ENCODE measurements at regions not wholly inside any gene's neighbourhood (a gene's known extent, or its start where the extent isn't known, plus 50 kb on each side); places are given as distances from the start of the nearest gene placed in this dataset.

GRCh38 chr1:47623557-47623940 lies 185.7 kb downstream of the FOXD2 start:
- ATAC-seq (no peak), DNase-seq (ENCODE audit: low spot score) (no peak)

DNA sequence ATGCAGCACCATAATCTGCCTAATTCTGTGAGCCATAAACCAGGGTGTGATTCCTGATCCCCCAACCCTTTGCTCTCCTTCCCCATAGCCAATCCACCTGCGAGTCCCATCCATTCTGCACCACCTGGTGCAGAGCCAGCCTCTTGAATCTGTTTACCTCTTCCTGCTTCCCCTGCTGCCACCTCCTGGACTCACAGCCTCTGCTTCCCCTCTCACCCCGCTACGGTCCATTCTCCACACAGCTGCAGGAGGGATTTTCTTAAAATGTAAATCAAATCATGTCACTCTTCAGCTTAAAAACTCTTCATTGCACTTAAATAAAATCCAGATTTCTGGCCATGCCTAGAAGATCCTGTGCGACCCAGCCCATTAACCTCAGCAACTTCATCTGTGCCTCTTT lies 186.7 kb downstream of the FOXD2 start:
- peak; percentile 57 for DNase-seq (ENCODE audit: low spot score)

DNA sequence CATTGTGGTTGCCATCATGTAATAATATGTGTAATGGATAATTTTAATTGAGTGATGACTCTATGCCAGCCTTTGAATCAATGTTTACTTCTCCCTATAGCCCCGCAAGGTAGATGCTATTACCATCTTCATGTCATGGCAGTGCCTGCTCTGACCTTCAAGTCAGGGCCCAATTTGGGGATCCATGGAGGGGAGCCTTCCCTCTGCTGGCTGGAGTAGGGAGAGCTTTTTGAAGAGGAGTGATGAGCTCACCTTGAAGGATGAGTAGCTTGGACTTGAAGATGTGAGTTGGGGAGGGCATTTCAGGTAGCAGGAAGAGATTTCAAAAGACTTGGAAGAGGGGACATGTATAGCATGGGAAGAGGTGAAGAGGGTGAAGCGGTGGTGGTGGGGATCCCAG lies 189.2 kb downstream of the FOXD2 start:
- no peak for ATAC-seq
- no peak for DNase-seq (ENCODE audit: low spot score)

More for the DNA sequence above, 186.7 kb downstream of the FOXD2 start:
- peak; percentile 95 for ATAC-seq

- DNase-seq (ENCODE audit: low spot score), result no peak
- no peak for ATAC-seq
These were observed 189.9 kb downstream of the FOXD2 start for GRCh38 chr1:47627471-47628370.

- ATAC-seq (no peak), DNase-seq (ENCODE audit: low spot score) (no peak)
These were observed 191.4 kb downstream of the FOXD2 start for GRCh38 chr1:47629201-47629600.

DNA sequence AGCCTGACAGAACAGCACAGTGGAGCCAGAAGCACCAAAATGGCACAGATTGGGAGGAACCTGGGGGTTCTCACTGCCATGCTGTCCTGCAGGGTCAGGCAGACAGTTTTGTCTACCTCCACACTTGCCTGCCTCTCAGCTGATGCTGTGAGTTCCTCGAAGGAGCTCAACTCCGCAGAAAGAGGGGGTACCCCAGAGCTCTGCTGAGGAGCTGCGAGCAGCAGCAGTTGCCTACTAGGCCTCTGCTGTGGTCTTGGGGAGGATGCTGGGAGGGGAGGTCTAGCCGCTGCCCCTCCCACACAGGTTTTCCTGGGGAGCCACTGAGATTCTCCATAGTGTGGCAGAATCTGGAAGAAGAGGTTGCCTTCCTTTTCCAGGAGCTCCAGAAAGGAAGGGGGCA lies 192.5 kb downstream of the FOXD2 start:
- ATAC-seq (no peak), DNase-seq (ENCODE audit: low spot score) (peak; percentile 18)

DNA sequence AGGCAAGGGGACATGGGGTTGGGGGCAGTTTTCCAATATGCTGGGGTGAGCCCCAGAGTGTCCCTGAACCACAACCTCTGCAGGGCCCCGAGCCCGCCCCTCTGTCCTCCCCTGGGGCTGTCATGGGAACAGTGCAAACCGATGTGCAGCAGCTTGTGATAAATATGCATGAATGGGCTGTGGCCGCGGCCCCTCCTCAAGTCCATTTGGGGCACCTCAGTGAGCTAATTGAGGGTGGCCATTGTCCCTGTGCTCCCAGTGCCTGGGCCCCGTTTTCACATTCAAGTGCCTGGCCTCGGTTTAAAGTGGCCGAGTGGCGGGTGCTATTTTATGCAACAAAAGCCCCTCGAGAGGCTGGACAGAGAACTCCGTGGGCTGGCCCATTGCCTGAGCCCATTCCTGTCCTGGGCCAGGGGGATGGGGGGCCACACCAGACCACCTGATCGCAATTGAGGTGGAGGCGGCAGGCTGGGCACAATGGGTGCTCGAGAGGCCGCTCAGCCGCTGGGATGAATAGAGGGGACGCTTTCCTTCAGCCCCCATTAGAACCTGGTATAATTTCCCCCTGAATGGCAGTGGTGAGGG lies 193.7 kb downstream of the FOXD2 start:
- ATAC-seq (no peak), DNase-seq (ENCODE audit: low spot score) (no peak)

GRCh38 chr1:47635111-47635510 lies 197.3 kb downstream of the FOXD2 start:
- ATAC-seq (no peak), DNase-seq (ENCODE audit: low spot score) (no peak)

DNA sequence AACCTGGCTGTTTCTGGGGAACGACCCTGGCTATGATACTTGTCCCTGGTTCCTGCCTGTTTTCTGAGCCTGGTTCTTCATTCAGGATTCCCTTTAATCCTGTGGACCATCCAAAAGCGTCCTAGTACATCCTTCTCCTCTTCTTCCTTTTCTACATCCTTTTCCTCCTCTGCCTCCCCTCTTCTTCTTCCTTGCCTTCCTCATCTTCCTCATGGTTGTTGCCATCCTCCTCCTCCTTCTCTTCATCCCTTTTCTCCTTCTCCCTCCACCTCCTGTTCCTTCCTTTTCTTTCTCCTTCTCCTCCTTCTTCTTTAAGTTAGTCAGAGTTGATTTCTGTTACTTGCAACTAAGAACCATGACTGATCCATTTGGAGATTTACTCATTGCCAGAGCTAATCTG lies 197.8 kb downstream of the FOXD2 start:
- no peak for ATAC-seq
- no peak for DNase-seq (ENCODE audit: low spot score)

GRCh38 chr1:47637111-47637685 lies 199.4 kb downstream of the FOXD2 start:
- DNase-seq (ENCODE audit: low spot score) (no peak), ATAC-seq (no peak)

GRCh38 chr1:47638240-47638639 lies 200.4 kb downstream of the FOXD2 start:
- ATAC-seq (no peak), DNase-seq (ENCODE audit: low spot score) (no peak)

DNA sequence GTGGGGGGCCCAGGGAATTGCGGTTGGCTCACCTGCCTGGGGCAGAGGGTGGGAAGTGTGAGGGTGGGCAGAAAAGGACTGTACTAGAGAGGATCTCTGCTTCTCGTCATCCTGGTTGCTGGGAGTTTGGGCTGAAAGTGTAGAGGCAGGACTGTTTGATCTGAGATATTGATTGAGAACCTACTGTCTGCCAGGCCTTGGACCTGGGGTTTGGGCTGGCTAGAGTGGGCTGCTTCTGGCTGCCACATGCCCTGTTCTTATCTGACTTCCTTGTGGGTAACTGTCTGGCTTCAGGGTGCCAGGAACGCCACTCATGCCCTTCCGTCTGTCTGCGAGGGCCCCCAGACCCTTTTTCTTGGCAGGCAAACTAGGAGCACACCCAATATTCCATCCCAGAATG lies 200.9 kb downstream of the FOXD2 start:
- no peak for DNase-seq (ENCODE audit: low spot score)

GRCh38 chr1:47643306-47644211 lies 205.7 kb downstream of the FOXD2 start:
- ATAC-seq (no peak), DNase-seq (ENCODE audit: low spot score) (no peak)

More for the DNA sequence above, 200.9 kb downstream of the FOXD2 start:
- ATAC-seq, result no peak

- no peak for ATAC-seq
- DNase-seq (ENCODE audit: low spot score), result no peak
These were observed 206.3 kb downstream of the FOXD2 start for GRCh38 chr1:47644212-47644573.

DNA sequence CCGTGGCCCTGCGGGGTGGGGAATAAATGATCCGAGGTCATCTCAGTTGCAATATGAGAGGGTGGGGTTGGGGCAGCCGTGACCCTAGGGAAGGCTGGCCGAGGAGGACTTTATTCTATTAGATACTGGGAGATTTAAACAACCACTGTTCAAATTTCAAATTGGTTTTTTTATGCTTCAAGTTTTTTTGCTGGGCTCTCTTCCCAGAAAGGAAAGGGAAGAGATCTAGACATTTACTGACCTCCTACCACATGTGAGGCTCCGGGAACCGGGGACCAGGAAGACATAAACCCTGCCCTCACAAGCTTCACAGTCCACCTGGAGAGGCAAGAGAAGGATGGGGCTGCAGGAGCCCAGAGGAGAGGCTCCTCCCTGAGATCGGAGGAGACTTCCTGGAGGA lies 207.3 kb downstream of the FOXD2 start:
- ATAC-seq (no peak), DNase-seq (ENCODE audit: low spot score) (no peak)

GRCh38 chr1:47646676-47647075 lies 208.8 kb downstream of the FOXD2 start:
- ATAC-seq, result no peak
- no peak for DNase-seq (ENCODE audit: low spot score)

- ATAC-seq, result no peak
These were observed 209.5 kb downstream of the FOXD2 start for GRCh38 chr1:47647327-47647845.

GRCh38 chr1:47650205-47650604 lies 212.4 kb downstream of the FOXD2 start:
- ATAC-seq (no peak), DNase-seq (ENCODE audit: low spot score) (peak; percentile 29)

More at GRCh38 chr1:47647327-47647845, 209.5 kb downstream of the FOXD2 start:
- no peak for DNase-seq (ENCODE audit: low spot score)

DNA sequence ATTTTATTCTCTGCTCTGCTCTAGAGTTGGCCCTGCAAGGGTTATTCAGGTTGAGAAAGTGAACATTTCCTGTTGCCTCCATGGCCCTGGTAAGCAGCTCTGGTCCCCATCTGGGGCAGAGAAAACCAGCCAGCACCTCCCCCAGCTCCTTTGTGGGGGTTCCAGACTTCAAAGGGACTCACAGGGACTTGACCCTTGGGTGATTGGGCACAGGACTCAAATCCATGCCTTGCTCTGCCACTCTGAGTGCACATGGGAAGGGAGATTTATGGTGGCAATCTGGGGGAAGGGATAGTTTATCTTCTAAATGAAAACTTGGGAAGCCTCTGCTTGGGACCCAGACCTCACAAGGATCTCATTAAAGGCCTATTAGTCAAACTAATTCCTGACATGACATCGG lies 212.8 kb downstream of the FOXD2 start:
- no peak for DNase-seq (ENCODE audit: low spot score)
- no peak for ATAC-seq

DNA sequence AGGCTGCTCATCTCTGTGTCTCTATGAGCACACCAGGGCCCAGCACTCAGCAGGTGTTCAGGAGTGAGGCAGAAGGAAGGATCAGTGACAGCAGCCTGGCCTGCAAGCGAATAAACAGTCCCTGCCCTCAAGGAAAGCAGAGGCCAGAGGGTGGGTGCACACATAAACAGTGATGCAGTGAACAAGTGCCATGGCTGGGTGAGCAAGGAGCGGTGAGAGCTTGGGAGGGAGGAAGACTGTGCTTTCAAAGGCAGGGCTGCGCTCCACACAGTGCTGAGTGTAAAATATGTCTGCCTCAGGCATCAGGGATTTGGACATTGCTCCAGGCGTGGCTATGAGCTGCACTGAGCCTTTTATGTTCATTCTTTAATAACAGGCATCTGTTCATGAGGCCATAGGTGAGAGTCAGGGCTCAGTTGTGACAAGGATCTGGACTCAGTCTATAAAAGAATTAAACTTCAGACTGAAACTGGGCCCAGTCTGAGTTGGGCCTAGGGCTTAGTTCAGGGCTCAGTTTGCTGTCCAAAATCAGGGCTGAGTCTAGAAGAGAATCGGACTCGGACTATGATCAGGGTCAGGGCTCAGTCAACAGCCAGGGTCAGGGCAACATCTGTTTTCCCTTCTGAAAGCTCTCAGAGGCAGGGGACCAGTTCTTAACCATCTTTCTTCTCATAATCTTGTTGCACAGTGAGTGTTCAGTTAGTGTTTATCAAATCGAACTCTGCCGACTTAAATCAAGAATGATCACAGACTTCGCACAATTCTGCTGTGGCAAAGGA lies 213.7 kb downstream of the FOXD2 start:
- no peak for ATAC-seq
- DNase-seq (ENCODE audit: low spot score), result peak; percentile 24
